RKO (cell line): ENCODE measurements at regions not wholly inside any gene's neighbourhood (a gene's known extent, or its start where the extent isn't known, plus 50 kb on each side); places are given as distances from the start of the nearest gene placed in this dataset.

Experiments
- DNase-seq: peaks from one replicate; pipeline ENCODE4 v3.0.0-alpha.2; 2016; ENCODE audit warnings: low spot score

DNA sequence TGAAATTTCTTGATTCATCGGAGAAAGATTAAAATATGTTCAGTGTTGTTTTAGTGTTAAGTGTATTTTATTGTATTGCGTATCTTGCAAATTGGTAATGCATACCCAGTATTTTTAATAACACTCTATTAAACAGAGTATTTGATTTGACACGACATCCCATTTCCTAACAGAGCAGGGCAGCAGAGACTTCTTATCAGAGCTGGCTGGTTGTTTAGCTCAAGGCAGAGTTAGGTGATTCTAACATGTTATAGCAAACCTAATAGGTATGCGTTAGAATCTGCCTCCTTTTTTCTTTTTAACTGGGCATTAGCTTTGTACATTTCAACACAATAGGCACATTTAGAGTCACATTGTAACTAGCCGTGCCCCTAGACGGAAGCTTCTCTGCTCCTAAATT is 57.1 kb upstream of the CELF2 start:
- DNase-seq: no peak

DNA sequence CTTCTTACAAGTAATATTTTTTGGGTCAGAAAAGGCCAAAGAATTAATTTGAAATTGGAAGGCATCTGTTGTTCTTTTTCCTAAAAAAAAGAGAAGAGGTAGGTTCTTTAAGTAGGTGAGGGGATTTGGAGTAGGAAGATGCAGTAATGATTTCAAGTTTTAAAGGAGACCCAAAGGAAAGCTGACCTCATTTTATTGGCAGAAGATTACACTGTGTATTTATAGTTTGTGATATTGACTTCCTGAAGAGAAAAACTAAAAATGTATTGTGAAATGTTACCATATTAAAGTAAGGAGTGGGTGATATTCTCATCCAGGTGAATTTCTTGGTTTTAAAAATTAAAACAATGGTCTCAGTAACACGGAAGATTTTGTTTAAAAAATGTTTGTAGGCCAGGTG is 56.6 kb upstream of the CELF2 start:
- DNase-seq: no peak

DNA sequence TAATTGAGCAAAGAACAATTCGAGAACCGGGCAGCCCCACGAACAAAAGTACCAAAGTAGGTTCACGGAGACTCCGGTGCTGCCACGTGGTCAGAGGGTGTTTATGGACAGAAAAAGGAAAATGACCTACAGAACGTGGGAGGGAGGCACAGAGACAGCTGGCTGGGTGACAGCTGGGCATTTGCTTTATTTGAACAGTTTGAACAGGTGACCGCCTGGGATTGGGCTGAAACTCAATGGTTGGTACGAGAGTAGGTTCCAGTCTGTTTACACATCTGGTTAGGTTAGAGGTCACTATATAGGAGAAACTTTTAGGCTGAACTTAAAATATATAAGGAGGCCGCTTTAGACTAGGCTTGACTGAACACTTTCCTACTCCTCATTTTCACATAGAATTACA is 50.6 kb upstream of the CELF2 start:
- DNase-seq: no peak

DNA sequence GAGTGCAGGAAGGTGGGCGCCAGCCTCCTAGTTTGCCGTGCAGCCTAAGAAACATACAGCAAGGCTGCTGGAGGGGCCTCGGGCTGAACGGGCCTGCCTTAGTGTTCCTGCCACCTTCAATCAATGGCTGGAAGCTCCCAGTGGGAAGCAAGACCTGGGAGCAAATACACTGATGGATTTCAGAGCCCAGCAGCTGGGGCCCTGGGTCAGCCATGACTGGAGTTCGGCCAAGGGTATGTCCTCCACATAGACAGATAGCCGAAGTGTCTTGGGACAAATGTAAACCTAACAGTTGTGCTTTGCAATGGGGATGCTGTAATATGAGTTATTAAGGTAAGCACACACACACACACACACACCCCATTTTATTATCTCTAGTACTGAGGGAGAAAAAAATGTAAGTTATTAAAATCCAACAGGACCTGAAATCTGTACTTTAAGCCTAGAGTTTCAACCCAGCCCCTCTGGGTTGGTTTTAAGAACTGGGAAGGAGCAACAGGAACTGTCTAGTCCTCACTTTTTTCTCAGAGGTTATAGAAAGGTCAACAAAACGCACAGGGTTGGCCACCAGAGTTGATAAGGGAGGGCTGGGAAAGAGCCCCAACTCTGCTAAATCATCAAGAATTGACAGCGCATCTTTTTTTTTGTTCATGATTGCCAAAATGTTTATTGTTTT is 50.0 kb upstream of the CELF2 start:
- no peak for DNase-seq
